HepG2 (cell line): ENCODE measurements at regions not wholly inside any gene's neighbourhood (a gene's known extent, or its start where the extent isn't known, plus 50 kb on each side); places are given as distances from the start of the nearest gene placed in this dataset.

ENCODE experiments used
- EED ChIP-seq: sonication (generic); formaldehyde crosslinking; IDR thresholded peaks from 2 replicates; pipeline ENCODE4 v1.5.0; 2020; ENCODE audit warnings: mild to moderate bottlenecking, missing genetic modification reagents
- FOXP1 ChIP-seq, 2 experiments: fragments of 450-650 bp in 1 of 2; IDR thresholded peaks; 2 replicates each; pipeline ENCODE4 v1.6.1; 2017 to 2018; ENCODE audit warnings: antibody characterized with exemption in 1 of 2
- KLF13 ChIP-seq: sonication (generic); formaldehyde crosslinking; IDR thresholded peaks from 2 replicates; pipeline ENCODE4 v1.4.0; 2020; ENCODE audit warnings: mild to moderate bottlenecking, missing genetic modification reagents
- POLR2A ChIP-seq, 2 experiments: IDR thresholded peaks; 2 replicates each; pipeline ENCODE4 v1.6.1; 2011; ENCODE audit warnings: low read depth in 2 of 2, low read length in 2 of 2, mild to moderate bottlenecking in 1 of 2, moderate library complexity in 1 of 2; ENCODE audit not compliant: insufficient read depth in 1 of 2
- SP1 ChIP-seq, 2 experiments: fragments of 450-650 bp in 1 of 2; sonication (generic) in 1 of 2; formaldehyde crosslinking in 1 of 2; IDR thresholded peaks; 2 replicates each; pipeline versions ENCODE4 v1.4.0 to v1.6.1; 2016 to 2020; ENCODE audit warnings: missing genetic modification reagents in 1 of 2
- YY1 ChIP-seq: IDR thresholded peaks from 2 replicates; pipeline ENCODE4 v1.6.1; 2011; ENCODE audit warnings: low read length, low read depth, moderate library complexity, mild to moderate bottlenecking; ENCODE audit not compliant: insufficient read depth, insufficient replicate concordance
- ZNF138 ChIP-seq: sonication (generic); formaldehyde crosslinking; IDR thresholded peaks from 2 replicates; pipeline ENCODE4 v1.5.0; 2020; ENCODE audit warnings: mild to moderate bottlenecking, low read depth, missing genetic modification reagents
- ZNF274 ChIP-seq: sonication (generic); formaldehyde crosslinking; IDR thresholded peaks from 2 replicates; pipeline ENCODE4 v1.5.1; 2020; ENCODE audit warnings: mild to moderate bottlenecking, missing genetic modification reagents
- TF ChIP-seq, protein P1 (sequence below): sonication (generic); formaldehyde crosslinking; IDR thresholded peaks from 2 replicates; pipeline ENCODE4 v1.8.1; 2022; ENCODE audit warnings: mild to moderate bottlenecking, missing genetic modification reagents
- TF ChIP-seq, protein P2 (sequence below): sonication (generic); formaldehyde crosslinking; IDR thresholded peaks from 2 replicates; pipeline ENCODE4 v1.5.0; 2020; ENCODE audit warnings: mild to moderate bottlenecking, missing genetic modification reagents, moderate library complexity

DNA sequence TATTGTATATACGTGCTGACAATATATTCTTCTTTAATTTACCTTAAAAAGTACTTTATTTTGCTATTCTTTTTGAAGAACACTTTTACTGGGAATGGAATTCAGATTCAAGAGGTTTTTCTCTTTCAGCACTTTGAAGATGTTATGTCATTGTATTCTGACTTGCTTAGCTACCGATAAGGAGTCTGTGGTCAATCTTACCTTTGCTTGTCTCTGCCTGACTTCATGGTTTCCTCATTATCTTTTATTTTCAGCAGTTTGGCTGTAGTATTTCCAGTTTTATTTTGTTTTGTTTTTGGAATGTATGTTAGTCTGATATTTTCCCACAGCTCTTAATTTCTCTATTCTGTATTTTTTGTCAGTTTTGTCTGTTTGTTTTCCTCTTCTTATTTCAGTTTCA is 187.9 kb upstream of the SMIM30 start:
- TF ChIP-seq, protein P1, sequence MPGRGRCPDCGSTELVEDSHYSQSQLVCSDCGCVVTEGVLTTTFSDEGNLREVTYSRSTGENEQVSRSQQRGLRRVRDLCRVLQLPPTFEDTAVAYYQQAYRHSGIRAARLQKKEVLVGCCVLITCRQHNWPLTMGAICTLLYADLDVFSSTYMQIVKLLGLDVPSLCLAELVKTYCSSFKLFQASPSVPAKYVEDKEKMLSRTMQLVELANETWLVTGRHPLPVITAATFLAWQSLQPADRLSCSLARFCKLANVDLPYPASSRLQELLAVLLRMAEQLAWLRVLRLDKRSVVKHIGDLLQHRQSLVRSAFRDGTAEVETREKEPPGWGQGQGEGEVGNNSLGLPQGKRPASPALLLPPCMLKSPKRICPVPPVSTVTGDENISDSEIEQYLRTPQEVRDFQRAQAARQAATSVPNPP = no peak
- TF ChIP-seq ZNF138 (CRISPR knock-in tag) (no peak), KLF13 (no peak), SP1 (IDR thresholded peaks at IDR 0.05) (no peak), SP1 (CRISPR knock-in tag; IDR thresholded peaks at IDR 0.05) (no peak), EED (CRISPR knock-in tag) (no peak), FOXP1 (IDR thresholded peaks at IDR 0.05) (no peak), FOXP1 (CRISPR knock-in tag; IDR thresholded peaks at IDR 0.05) (no peak), ZNF274 (CRISPR knock-in tag) (no peak), YY1 (no peak), POLR2A (IDR thresholded peaks at IDR 0.05; ENCODE audit: insufficient read depth in 1 of 2, low read depth in 2 of 2, low read length in 2 of 2) (no peak)
- TF ChIP-seq, protein P2, sequence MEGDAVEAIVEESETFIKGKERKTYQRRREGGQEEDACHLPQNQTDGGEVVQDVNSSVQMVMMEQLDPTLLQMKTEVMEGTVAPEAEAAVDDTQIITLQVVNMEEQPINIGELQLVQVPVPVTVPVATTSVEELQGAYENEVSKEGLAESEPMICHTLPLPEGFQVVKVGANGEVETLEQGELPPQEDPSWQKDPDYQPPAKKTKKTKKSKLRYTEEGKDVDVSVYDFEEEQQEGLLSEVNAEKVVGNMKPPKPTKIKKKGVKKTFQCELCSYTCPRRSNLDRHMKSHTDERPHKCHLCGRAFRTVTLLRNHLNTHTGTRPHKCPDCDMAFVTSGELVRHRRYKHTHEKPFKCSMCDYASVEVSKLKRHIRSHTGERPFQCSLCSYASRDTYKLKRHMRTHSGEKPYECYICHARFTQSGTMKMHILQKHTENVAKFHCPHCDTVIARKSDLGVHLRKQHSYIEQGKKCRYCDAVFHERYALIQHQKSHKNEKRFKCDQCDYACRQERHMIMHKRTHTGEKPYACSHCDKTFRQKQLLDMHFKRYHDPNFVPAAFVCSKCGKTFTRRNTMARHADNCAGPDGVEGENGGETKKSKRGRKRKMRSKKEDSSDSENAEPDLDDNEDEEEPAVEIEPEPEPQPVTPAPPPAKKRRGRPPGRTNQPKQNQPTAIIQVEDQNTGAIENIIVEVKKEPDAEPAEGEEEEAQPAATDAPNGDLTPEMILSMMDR (CRISPR knock-in tag) = no peak
